ENCODE measurements at regions not wholly inside any gene's neighbourhood (a gene's known extent, or its start where the extent isn't known, plus 50 kb on each side); places are given as distances from the start of the nearest gene placed in this dataset.

GRCh38 chr6:137589067-137589848 is 95.1 kb upstream of the OLIG3 start:
- TF ChIP-seq CTCF (IDR thresholded peaks at IDR 0.05) = peak; percentile 100

DNA sequence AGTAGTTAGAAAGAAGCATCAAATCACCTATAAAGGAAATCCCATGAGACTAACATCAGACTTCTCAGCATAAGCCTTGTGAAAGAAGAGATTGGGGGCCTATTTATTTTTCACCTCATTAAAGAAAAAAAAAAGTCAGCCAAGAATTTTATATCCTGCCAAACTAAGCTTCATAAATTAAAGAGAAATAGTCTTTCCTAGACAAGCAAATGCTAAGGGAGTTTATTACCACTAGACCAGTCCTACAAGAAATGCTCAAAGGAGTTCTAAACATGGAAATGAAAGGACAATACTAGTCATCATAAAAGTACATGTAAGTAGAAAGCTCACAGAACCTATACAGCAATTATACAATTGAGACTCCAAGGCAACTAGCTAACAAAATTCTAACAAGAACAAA is 96.5 kb upstream of the OLIG3 start:
- TF ChIP-seq CTCF (IDR thresholded peaks at IDR 0.05) = no peak

DNA sequence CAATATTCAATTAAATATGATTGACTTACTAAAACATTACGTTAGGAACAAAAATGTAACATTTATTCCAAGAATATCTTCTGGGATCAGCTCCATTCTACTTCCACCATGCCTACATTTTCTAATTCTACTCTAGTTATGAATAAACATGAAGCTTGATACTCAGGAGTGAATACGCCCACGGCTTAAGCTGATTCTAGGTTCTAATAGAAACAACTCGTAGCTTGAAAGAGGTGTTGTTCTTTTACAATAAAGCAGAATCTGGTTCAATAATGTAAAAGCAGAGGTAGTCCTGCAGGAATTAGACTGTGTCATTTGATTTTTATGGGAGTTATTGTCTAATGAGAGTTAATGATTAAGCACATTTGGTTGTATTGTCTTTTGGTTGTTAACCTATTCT is 107.3 kb upstream of the OLIG3 start:
- TF ChIP-seq CTCF (IDR thresholded peaks at IDR 0.05) = no peak

DNA sequence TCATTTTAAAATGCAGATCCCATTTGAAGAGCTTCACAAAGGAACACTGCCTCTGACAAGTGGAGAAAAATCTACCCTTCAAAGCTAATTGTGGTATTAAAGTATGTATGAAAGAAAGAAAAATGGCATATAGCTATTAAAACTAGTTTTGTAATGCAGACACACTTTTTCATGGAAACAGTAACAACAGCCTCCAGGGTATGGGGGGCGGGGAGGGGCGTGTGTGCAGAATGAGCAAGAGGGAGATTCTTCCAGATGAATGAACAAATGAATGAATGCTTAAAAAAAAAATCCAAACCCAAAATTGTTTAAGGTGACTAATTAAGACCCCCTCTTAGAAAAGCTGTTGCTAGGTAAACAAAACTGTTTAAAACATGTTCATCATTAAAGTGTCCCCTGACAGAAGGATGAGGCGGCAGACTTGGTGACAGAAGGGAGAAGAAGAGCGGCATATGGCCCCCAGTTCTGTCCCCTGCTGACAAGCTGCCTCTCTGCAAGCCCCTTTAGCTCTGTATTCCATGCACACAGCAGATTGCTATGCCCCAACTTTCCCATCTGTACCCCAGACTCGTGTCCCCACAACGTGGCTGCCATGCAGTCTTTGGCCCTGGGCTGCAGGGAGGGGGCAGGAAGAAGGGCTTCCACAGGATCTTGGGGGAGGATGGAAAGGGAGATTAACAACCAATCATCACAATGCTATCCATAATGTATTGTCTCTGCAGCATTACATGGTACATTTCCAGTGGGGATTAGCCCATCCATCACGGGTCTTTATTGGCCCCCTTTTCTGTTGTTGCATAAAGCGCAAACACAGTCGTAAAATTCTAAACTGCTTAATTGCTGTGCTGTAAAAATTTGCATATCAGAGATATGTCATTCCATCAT is 108.4 kb upstream of the OLIG3 start:
- TF ChIP-seq CTCF (IDR thresholded peaks at IDR 0.05) = no peak

GRCh38 chr6:137610702-137611101 is 116.5 kb upstream of the OLIG3 start:
- TF ChIP-seq CTCF (IDR thresholded peaks at IDR 0.05) = no peak

- TF ChIP-seq CTCF (IDR thresholded peaks at IDR 0.05) = no peak
Measured at GRCh38 chr6:137623293-137623692, 129.1 kb upstream of the OLIG3 start.

GRCh38 chr6:137625100-137625661 is 131.0 kb upstream of the OLIG3 start:
- no peak for TF ChIP-seq CTCF (IDR thresholded peaks at IDR 0.05)
